ENCODE measurements at regions not wholly inside any gene's neighbourhood (a gene's known extent, or its start where the extent isn't known, plus 50 kb on each side); places are given as distances from the start of the nearest gene placed in this dataset.

DNA sequence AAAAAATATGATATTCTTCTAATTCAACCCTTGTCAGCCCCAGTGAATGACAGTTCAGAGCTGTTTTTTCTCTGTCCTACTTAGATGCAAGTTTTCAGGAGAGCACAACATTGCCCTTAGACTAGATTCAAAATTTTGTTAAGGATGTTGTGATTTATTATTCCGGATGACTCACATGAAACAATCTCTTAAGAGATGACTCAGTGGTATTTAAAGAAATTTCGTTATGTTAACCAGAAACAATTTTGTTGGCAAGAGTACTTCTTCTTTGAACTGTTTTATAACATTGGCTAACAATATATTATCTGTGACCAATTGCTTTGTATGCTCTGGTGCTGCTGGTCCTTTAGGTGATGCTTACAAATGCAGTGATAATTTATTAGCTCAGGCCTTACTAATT is 132.0 kb downstream of the IZUMO3 start:
- DNase-seq (no peak), ATAC-seq (no peak)
- no peaks in the 10 kb centered on the region for H3K27me3 Mint-ChIP-seq (ENCODE audit: low read depth)
- no peaks in the 10 kb centered on the region for H3K36me3 Mint-ChIP-seq (ENCODE audit: insufficient read depth)
- no peaks in the 10 kb centered on the region for H3K4me1 Mint-ChIP-seq (ENCODE audit: low read depth)
- H3K4me3 Mint-ChIP-seq: no peak overlapping the region
- peaks cover 14% of the 10 kb centered on the region for H3K9me3 Mint-ChIP-seq

DNA sequence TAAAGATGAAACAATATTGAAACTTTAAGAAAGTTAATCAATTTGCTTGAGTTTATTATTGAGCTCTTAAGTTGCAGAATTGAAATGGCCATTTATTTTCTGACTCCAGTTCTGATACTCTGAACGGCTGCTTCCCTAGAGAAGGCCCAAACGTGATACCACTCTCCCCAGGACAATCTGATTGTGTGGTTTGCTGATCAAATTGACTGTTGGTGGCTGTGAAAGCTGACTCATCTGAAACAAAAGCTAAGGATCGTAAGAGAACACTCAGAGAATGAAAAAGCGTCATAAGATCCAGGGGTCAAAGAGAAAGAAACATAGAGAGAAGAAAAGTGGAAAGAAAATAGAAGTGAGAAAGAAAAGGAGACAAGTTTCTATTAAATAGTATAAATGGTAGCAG is 147.2 kb downstream of the IZUMO3 start:
- H3K27me3 Mint-ChIP-seq (ENCODE audit: low read depth): no peaks in the 10 kb centered on the region
- H3K4me3 Mint-ChIP-seq: no peak overlapping the region
- no peaks in the 10 kb centered on the region for H3K36me3 Mint-ChIP-seq (ENCODE audit: insufficient read depth)
- ATAC-seq (no peak), DNase-seq (no peak)
- H3K9me3 Mint-ChIP-seq: peaks cover 13% of the 10 kb centered on the region
- no peaks in the 10 kb centered on the region for H3K4me1 Mint-ChIP-seq (ENCODE audit: low read depth)

DNA sequence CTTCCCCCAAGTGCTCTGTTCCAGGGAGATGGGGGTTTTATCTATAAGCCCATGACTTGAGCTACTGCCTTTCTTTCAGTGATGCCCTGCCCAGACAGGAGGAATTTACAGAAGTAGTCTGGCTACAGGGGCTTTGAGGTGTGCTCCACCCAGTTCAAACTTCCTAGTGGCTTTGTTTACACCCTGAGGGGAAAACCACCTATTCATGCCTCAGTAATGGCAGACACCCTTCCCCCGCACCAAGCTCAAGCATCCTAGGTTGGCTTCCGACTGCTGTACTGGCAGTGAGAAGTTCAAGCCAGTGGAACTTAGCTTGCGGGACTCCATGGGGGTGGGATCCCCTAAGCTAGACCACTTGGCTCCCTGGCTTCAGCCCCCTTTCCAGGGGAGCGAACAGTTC is 154.6 kb downstream of the IZUMO3 start:
- ATAC-seq (no peak), DNase-seq (no peak)
- no peaks in the 10 kb centered on the region for H3K36me3 Mint-ChIP-seq (ENCODE audit: insufficient read depth)
- H3K9me3 Mint-ChIP-seq: peaks cover 18% of the 10 kb centered on the region
- no peaks in the 10 kb centered on the region for H3K4me1 Mint-ChIP-seq (ENCODE audit: low read depth)
- no peaks in the 10 kb centered on the region for H3K27me3 Mint-ChIP-seq (ENCODE audit: low read depth)
- H3K4me3 Mint-ChIP-seq: no peak overlapping the region

DNA sequence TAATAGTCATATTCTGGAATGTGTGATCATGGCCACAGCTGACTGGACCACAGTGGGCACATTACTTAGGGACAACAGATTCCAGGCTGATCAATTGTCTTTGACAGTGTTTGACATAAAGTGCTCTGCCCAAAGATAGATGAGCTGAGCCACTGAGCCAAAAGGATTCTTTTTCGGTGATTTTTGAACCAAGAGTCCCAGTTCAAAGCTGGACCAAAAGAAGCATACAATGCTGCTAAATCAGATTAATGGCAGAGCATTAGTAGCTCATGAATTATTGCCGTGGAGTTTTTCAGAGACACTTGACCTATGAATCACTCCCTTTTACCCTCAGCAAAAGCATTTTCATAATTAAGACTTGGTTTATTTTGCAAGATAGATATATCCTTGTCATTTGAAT is 160.6 kb downstream of the IZUMO3 start:
- H3K4me1 Mint-ChIP-seq (ENCODE audit: low read depth): no peaks in the 10 kb centered on the region
- no peak overlapping the region for H3K4me3 Mint-ChIP-seq
- no peaks in the 10 kb centered on the region for H3K27me3 Mint-ChIP-seq (ENCODE audit: low read depth)
- DNase-seq (no peak), ATAC-seq (no peak)
- peaks cover 20% of the 10 kb centered on the region for H3K9me3 Mint-ChIP-seq
- H3K36me3 Mint-ChIP-seq (ENCODE audit: insufficient read depth): no peaks in the 10 kb centered on the region

DNA sequence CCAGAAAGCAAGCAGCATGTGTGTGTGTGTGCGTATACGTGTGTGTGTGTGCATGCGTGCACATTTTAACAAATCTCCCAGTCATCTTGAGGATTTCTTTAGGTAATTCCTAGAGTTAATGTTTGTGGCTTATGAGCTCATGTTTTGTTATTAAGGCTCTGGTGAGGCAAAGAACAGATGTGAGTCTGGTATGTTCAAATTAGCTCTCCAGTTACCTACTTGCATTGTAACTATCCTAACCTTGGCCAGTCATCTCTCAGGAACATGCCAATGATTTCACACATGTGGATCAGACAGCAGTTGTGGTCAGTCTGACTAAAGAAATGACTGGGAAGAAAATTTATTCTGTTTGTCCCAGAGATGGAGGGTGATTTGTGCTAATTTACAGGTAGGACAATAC is 163.1 kb downstream of the IZUMO3 start:
- Mint-ChIP-seq H3K36me3 (ENCODE audit: insufficient read depth) (no peaks in the 10 kb centered on the region), H3K27me3 (ENCODE audit: low read depth) (no peaks in the 10 kb centered on the region), H3K4me3 (no peak overlapping the region), H3K9me3 (peaks cover 18% of the 10 kb centered on the region), H3K4me1 (ENCODE audit: low read depth) (no peaks in the 10 kb centered on the region)
- ATAC-seq (no peak), DNase-seq (no peak)

DNA sequence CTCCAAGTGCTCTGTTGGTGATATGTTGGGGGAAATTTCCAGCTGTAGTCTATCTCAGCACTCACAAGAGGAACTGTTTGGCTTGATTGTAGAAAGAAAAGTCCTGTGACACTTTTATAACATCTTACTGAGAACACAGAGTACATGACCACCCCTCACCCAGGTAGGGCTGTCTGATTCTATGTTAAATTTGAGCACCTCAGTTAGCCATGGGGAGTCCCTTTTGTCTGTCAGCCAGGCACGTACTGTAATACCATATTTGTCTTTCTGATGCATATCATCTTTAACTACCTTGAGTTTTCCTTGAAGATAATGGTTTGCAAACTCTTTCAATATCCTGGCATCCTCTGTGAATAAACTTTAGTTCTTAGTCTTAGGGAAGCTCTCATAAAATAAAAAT is 164.5 kb downstream of the IZUMO3 start:
- peaks cover 14% of the 10 kb centered on the region for H3K9me3 Mint-ChIP-seq
- H3K27me3 Mint-ChIP-seq (ENCODE audit: low read depth): no peaks in the 10 kb centered on the region
- no peaks in the 10 kb centered on the region for H3K36me3 Mint-ChIP-seq (ENCODE audit: insufficient read depth)
- ATAC-seq (no peak), DNase-seq (no peak)
- H3K4me3 Mint-ChIP-seq: no peak overlapping the region
- H3K4me1 Mint-ChIP-seq (ENCODE audit: low read depth): no peaks in the 10 kb centered on the region

DNA sequence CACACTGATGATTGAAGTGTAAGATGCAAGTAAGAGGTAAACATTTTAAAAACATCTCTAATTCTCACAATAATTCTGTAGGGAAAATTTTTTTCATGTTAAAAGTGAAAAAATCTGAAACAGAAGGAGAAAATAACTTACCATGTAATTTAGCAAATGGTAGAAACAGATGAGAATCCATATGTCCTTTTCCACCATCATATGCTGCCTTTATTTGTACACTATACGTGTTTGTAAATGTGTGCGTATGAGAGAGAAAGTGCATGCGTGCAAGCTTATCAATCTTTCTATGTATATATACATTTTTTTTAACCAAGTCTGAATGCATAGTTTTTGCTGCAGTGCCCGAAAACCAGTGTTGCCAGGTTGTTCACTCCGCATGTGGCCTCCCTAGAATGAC is 186.7 kb downstream of the IZUMO3 start:
- H3K9me3 Mint-ChIP-seq: peaks cover 43% of the 10 kb centered on the region
- no peaks in the 10 kb centered on the region for H3K27me3 Mint-ChIP-seq (ENCODE audit: low read depth)

DNA sequence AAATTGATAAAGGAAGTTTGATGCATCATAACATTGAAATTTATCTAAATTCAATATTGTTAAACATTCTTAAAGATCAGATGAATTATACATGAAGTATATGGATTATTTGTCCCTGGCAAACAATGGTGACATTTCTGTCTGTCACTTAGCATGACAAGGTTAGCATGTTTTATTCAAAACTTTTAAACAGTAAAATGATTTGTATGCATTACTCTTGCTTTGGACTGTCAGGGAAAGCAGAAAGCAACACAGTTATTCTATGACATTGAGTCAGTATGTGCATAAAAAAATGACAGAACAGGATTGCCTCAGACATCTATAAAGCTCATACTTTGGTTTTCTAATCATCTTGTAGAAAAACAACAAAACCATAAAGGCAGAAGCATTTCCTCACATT is 193.7 kb downstream of the IZUMO3 start:
- Mint-ChIP-seq H3K4me1 (ENCODE audit: low read depth) (no peaks in the 10 kb centered on the region), H3K4me3 (no peak overlapping the region), H3K9me3 (peaks cover 12% of the 10 kb centered on the region), H3K27me3 (ENCODE audit: low read depth) (no peaks in the 10 kb centered on the region), H3K36me3 (ENCODE audit: insufficient read depth) (no peaks in the 10 kb centered on the region)
- ATAC-seq (no peak), DNase-seq (no peak)

More for the DNA sequence above, 186.7 kb downstream of the IZUMO3 start:
- Mint-ChIP-seq H3K36me3 (ENCODE audit: insufficient read depth) (no peaks in the 10 kb centered on the region), H3K4me3 (no peak overlapping the region), H3K4me1 (ENCODE audit: low read depth) (no peaks in the 10 kb centered on the region)
- DNase-seq (no peak), ATAC-seq (no peak)

DNA sequence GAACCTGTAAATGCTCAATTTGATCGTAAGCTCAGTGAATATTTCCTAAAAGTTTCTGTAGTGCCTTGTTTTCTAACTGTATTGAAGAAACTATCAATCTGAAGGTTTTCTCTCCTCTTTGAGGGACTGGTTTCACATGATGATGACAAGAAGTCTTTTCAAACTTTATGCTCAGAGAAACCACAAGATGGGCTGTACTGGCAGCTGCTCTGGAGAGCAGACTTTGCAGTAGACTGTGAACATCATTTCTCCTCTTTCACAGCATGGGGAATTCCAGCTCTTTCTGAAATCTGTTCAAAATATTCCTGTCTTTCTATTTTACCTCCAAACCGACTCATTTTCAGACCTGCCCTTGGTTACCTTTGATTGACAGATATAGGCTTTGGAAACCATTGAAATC is 194.4 kb downstream of the IZUMO3 start:
- ATAC-seq (no peak), DNase-seq (no peak)
- H3K27me3 Mint-ChIP-seq (ENCODE audit: low read depth): no peaks in the 10 kb centered on the region
- no peaks in the 10 kb centered on the region for H3K4me1 Mint-ChIP-seq (ENCODE audit: low read depth)
- H3K36me3 Mint-ChIP-seq (ENCODE audit: insufficient read depth): no peaks in the 10 kb centered on the region
- peaks cover 12% of the 10 kb centered on the region for H3K9me3 Mint-ChIP-seq
- no peak overlapping the region for H3K4me3 Mint-ChIP-seq

DNA sequence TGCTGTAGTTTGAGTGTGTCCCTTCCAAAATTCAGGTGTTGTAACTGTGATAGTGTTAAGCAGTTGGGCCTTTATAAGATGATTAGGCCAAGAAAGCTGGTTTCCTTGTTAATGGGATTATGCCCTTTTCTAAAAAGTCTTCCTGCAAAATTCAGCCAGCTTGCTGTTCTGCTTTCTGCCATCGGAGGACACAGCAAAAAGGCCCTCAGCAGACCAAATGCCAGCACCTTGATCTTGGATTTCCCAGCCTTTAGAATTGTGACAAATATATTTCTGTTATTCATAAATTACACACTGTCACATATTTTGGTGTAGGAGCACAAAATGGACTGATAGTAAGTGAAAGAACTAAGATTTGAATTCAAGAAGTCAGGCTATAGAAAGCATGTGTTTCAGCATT is 203.2 kb downstream of the IZUMO3 start:
- H3K4me1 Mint-ChIP-seq (ENCODE audit: low read depth): no peaks in the 10 kb centered on the region
- H3K9me3 Mint-ChIP-seq: peaks cover 4% of the 10 kb centered on the region
- no peak overlapping the region for H3K4me3 Mint-ChIP-seq
- H3K36me3 Mint-ChIP-seq (ENCODE audit: insufficient read depth): no peaks in the 10 kb centered on the region
- no peaks in the 10 kb centered on the region for H3K27me3 Mint-ChIP-seq (ENCODE audit: low read depth)
- ATAC-seq: no peak
- no peak for DNase-seq

DNA sequence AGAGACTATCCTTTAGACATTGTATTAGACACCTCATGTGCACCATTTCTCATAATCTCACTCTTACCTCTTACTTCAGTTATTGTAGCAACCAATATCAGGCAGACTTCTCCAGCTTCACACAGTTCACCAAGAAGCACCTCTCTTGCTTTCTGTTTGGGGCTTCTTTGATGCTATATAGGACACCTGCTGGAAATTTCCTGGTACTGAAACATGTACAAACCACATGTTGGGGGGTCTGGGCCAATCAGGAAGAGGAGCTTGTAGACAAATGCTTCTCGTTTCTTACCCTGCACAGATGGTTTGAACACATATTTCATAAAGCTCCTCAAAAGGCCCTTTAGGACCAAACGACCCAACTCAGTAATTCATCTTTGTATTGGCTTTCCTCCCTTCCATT is 212.1 kb downstream of the IZUMO3 start:
- no peaks in the 10 kb centered on the region for H3K36me3 Mint-ChIP-seq (ENCODE audit: insufficient read depth)
- no peaks in the 10 kb centered on the region for H3K4me1 Mint-ChIP-seq (ENCODE audit: low read depth)
- peaks cover 17% of the 10 kb centered on the region for H3K9me3 Mint-ChIP-seq
- no peak for DNase-seq
- ATAC-seq: no peak
- H3K27me3 Mint-ChIP-seq (ENCODE audit: low read depth): no peaks in the 10 kb centered on the region
- H3K4me3 Mint-ChIP-seq: no peak overlapping the region

DNA sequence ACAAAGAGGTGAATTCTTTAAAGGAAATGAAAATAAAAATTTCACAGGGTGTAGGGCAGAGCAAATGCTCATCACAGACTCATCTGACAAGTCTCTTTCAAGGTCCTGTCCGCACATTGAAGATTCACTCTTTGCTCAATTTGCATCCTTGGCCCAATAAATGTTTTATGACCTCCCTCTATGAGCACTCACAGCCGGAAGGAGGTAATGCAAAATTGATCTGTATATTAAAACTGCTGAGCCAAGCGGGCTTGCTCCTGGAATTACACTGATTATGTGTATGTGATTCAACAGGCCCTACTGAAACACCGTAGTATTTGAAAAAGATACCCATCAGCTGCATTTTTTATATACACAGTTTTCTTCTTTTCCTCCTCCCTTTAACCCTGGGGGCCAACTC is 246.8 kb downstream of the IZUMO3 start:
- Mint-ChIP-seq H3K9me3 (peaks cover 24% of the 10 kb centered on the region), H3K36me3 (ENCODE audit: insufficient read depth) (no peaks in the 10 kb centered on the region), H3K4me1 (ENCODE audit: low read depth) (no peaks in the 10 kb centered on the region), H3K27me3 (ENCODE audit: low read depth) (no peaks in the 10 kb centered on the region), H3K4me3 (no peak overlapping the region)
- ATAC-seq (no peak), DNase-seq (no peak)

DNA sequence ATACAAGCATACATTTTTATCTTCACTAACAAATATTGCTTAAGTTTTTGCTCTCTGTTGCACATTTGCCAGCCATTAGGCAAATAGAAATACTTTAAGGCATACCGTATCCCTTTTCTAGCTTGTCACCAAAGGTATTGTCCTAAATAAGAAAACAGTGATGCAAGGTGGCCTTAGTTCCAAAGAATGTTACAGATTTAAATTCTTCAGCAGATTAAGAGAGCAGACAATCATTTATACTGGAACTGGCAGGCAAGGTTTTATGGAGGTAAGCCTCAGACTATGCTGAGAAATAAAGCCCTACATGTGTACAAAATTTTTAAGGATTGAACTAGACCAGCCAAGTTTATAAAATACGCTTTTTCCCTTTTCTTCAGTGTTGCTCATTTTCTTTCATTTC is 247.8 kb downstream of the IZUMO3 start:
- DNase-seq (no peak), ATAC-seq (no peak)
- Mint-ChIP-seq H3K36me3 (ENCODE audit: insufficient read depth) (no peaks in the 10 kb centered on the region), H3K27me3 (ENCODE audit: low read depth) (no peaks in the 10 kb centered on the region), H3K4me3 (no peak overlapping the region), H3K9me3 (peaks cover 17% of the 10 kb centered on the region), H3K4me1 (ENCODE audit: low read depth) (no peaks in the 10 kb centered on the region)

DNA sequence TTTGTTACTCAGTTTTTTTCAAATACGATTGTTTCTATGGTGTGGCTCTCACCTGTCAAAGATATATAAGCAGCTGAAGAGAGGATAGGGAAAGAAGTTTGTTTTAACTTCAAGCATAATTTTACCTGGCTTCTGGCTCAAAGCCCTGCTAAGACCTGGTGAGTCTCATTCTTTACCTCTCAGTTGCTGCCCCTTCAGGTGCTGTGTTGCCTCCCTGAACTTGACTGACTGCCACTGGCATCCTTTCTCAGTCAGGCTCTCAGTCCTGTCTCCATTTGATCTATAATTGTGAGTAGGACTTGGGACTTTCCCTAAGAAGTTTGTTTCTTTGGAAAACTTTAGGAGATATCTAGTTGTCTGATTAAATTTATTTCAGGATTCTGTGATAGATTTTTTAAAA is 249.6 kb downstream of the IZUMO3 start:
- Mint-ChIP-seq H3K27me3 (ENCODE audit: low read depth) (no peaks in the 10 kb centered on the region), H3K36me3 (ENCODE audit: insufficient read depth) (no peaks in the 10 kb centered on the region), H3K9me3 (peaks cover 31% of the 10 kb centered on the region), H3K4me3 (no peak overlapping the region), H3K4me1 (ENCODE audit: low read depth) (no peaks in the 10 kb centered on the region)
- no peak for DNase-seq
- ATAC-seq: no peak

DNA sequence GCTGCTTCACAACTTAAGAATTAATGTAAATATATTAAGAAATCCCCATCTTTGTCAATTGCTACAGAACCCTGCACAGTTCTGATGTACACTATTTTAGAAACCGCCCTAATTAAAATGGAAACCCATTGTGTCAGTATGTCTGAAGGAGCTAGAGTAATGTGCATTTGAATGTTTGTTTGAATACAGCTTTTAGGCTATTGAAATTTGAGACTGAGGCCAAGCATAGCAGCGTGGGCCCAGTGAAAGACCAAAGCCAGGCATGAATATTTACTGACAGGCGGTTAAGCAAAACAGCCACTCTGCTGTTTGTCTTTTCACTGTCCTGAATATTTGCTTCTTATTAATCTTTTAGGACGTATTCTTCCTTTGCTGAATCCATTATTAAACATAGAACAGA is 252.3 kb downstream of the IZUMO3 start:
- Mint-ChIP-seq H3K4me1 (ENCODE audit: low read depth) (no peaks in the 10 kb centered on the region), H3K9me3 (peaks cover 26% of the 10 kb centered on the region), H3K36me3 (ENCODE audit: insufficient read depth) (no peaks in the 10 kb centered on the region), H3K27me3 (ENCODE audit: low read depth) (no peaks in the 10 kb centered on the region), H3K4me3 (no peak overlapping the region)
- ATAC-seq (no peak), DNase-seq (no peak)

DNA sequence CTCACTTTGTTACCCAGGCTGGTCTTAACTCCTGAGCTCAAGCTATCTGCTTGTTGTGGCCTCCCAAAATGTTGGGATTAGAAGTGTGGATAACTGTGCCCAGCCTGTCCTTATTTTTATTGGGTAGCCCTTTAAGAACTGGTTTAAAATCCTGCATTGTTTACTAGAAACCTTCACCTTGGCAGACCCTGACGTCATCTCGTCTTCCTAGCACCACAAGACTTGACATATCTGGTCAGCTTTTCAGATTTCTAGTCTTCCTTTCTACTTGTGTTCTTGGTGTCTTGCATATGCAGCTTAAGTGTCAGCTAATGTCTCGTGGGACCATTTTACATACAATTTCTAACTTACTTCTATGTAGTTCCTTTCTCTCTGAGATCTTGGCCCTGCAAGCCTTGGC is 258.9 kb downstream of the IZUMO3 start:
- Mint-ChIP-seq H3K4me1 (ENCODE audit: low read depth) (no peaks in the 10 kb centered on the region), H3K9me3 (peaks cover 22% of the 10 kb centered on the region), H3K4me3 (no peak overlapping the region), H3K36me3 (ENCODE audit: insufficient read depth) (no peaks in the 10 kb centered on the region), H3K27me3 (ENCODE audit: low read depth) (no peaks in the 10 kb centered on the region)
- DNase-seq: no peak
- ATAC-seq: no peak

Data from activated T-cell treated with anti-CD3 and anti-CD28 coated beads, Interleukin-2, amount 50 U/mL, for 4 hours (primary cell).